ENCODE measurements at regions not wholly inside any gene's neighbourhood (a gene's known extent, or its start where the extent isn't known, plus 50 kb on each side); places are given as distances from the start of the nearest gene placed in this dataset.
"Not testable (repeated sequence)": the region's sequence is repeated elsewhere in the genome, so short reads cannot be mapped to it uniquely, and the experiment has no call there.

- H3K4me3 ChIP-seq (ENCODE audit: low read depth, low read length) = no peak overlapping the region
- DNase-seq (ENCODE audit: low read depth) = no peak
- no peak for TF ChIP-seq CTCF (conservative IDR thresholded peaks at IDR 0.05; ENCODE audit: low read depth, low read length)
Measured at GRCh38 chr17:54439816-54440215, 460.8 kb upstream of the TOM1L1 start.

GRCh38 chr17:54451051-54451450 is 449.6 kb upstream of the TOM1L1 start:
- TF ChIP-seq CTCF (conservative IDR thresholded peaks at IDR 0.05; ENCODE audit: low read depth, low read length) = no peak

GRCh38 chr17:54452666-54453348 is 447.8 kb upstream of the TOM1L1 start:
- TF ChIP-seq CTCF (conservative IDR thresholded peaks at IDR 0.05; ENCODE audit: low read depth, low read length) = no peak
- no peak for DNase-seq (ENCODE audit: low read depth)
- H3K4me3 ChIP-seq (ENCODE audit: low read depth, low read length) = no peak overlapping the region

More at GRCh38 chr17:54451051-54451450, 449.6 kb upstream of the TOM1L1 start:
- DNase-seq (ENCODE audit: low read depth) = no peak
- H3K4me3 ChIP-seq (ENCODE audit: low read depth, low read length) = no peak overlapping the region

DNA sequence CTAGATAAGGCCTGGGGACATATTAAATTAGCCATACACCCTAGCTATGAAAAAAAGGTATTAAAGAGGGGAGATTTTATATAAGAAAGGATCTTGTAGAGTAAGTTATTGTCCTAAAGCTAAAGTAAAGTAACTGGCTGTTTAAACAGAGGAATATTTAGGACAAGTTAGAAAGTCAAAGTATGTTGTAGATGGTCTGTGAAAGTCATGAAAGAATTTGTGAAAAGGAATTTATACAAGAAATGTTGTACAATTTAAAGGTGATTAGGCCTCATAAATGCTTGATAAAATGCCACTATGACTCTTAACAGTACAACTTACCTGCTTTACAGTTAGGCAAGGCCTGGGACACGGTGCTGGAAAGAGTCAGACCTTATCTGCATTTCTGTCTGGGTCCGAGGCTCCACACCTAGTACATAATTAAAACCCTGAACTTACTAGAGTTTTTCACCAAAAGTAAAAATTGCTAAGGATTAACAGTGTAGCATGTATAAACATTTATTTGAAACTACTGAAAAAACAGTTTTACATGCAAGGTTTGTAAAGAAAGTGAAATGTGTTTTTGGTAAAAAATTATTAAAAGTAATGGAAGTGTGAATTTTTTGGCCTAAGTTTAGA is 445.3 kb upstream of the TOM1L1 start:
- no peak overlapping the region for H3K4me3 ChIP-seq (ENCODE audit: low read depth, low read length)
- no peak for TF ChIP-seq CTCF (conservative IDR thresholded peaks at IDR 0.05; ENCODE audit: low read depth, low read length)
- no peak for DNase-seq (ENCODE audit: low read depth)

GRCh38 chr17:54465443-54465842 is 435.2 kb upstream of the TOM1L1 start:
- DNase-seq (ENCODE audit: low read depth); H3K4me3 ChIP-seq (ENCODE audit: low read depth, low read length): not testable (repeated sequence)

DNA sequence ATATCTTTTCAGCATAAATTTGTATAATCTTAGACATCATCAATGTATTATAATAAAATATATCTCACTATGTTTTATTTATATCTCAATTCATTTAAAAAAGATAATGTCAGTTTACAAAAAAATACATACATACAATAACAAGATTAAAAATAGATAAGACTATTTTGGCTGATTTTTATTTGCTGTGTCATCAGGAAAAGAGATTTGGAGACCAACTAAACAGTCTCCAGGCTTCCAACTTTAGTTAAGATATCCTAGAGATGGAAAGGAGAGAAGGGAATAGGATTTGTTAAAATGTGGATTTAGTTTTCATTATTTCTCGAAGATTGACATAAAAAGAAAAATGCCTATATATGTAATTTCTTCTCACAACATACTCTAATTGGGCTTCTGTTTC is 433.8 kb upstream of the TOM1L1 start:
- TF ChIP-seq CTCF (conservative IDR thresholded peaks at IDR 0.05; ENCODE audit: low read depth, low read length) = no peak
- no peak overlapping the region for H3K4me3 ChIP-seq (ENCODE audit: low read depth, low read length)

DNA sequence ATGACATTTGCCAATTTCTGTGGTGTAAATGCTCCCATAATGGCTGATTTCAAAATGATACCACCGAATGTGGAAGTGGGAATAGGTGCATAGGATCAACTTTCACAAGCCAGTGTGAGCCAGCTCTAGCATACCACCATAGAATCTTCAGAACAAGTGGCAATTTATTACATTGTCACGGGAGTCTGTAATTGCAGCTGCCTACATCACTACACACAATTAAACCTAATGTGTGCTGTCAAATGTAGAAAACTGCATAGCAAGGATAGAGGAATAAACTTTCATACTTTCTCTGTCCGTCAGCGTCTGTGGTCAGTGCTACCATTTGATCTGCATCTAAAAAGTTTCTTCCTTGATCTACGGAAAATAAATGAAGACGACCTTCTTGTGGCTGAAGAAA is 417.8 kb upstream of the TOM1L1 start:
- no peak for DNase-seq (ENCODE audit: low read depth)
- no peak overlapping the region for H3K4me3 ChIP-seq (ENCODE audit: low read depth, low read length)
- TF ChIP-seq CTCF (conservative IDR thresholded peaks at IDR 0.05; ENCODE audit: low read depth, low read length) = no peak

More for the DNA sequence above, 433.8 kb upstream of the TOM1L1 start:
- DNase-seq (ENCODE audit: low read depth) = no peak
